SK-N-MC (cell line): ENCODE measurements at regions not wholly inside any gene's neighbourhood (a gene's known extent, or its start where the extent isn't known, plus 50 kb on each side); places are given as distances from the start of the nearest gene placed in this dataset.

Experiments
- DNase-seq: peaks from one replicate; pipeline ENCODE4 v3.0.0-alpha.2; 2011; ENCODE audit warnings: low read depth, low spot score
- H3K27ac ChIP-seq: fragments of 200-600 bp; sonication (generic); 2 replicates; pipeline ENCODE4 v1.5.1; 2016; ENCODE audit warnings: mixed run types
- H3K36me3 ChIP-seq: fragments of 200-600 bp; sonication (generic); 2 replicates; pipeline ENCODE4 v1.6.1; 2017; ENCODE audit warnings: antibody characterized with exemption, low read length, mixed read lengths; ENCODE audit not compliant: insufficient read depth
- H3K4me3 ChIP-seq: fragments of 200-600 bp; sonication (generic); 2 replicates; pipeline ENCODE4 v1.5.1; 2016
- H3K9ac ChIP-seq: fragments of 200-600 bp; sonication (generic); 2 replicates; pipeline ENCODE4 v1.8.0; 2017; ENCODE audit warnings: mixed run types, mixed read lengths; ENCODE audit not compliant: insufficient read length
- H3K9me3 ChIP-seq: fragments of 200-600 bp; sonication (generic); 2 replicates; pipeline ENCODE4 v1.6.1; 2017; ENCODE audit warnings: low read depth, mild to moderate bottlenecking, antibody characterized with exemption, low read length, moderate library complexity, mixed read lengths
- EZH2 ChIP-seq: fragments of 200-600 bp; sonication (generic); IDR thresholded peaks from one replicate; pipeline ENCODE4 v1.6.1; 2017; ENCODE audit warnings: antibody characterized with exemption
- FOXP2 ChIP-seq: optimal IDR thresholded peaks from 2 replicates; pipeline ENCODE3; 2011; ENCODE audit warnings: mild to moderate bottlenecking, moderate library complexity; ENCODE audit not compliant: insufficient read depth; ENCODE audit errors: extremely low read length, control extremely low read depth
- POLR2AphosphoS5 ChIP-seq: IDR thresholded peaks from 2 replicates; pipeline ENCODE4 v1.6.1; 2012; ENCODE audit warnings: mild to moderate bottlenecking, low read depth, low read length, borderline replicate concordance

DNA sequence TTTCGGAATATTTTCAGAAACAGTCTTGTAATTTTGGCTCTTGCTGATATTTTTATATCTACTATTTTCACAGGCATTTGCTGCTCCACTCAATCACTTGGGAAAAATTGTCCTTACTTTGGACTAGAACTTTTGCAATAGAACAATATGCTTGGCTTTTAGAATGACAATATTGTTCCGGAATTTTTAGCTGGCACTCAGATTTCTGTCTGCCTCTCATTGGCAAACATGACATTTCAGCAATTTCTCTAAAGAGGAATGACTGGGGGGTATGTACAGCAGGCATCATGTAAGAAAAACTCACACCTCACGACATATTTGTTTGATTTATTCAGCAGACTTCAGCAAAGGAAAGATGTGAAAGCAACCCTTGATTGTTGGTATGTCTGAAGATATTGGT, 243.6 kb upstream of the GPRIN3 start:
- DNase-seq = no peak
- TF ChIP-seq POLR2AphosphoS5 = no peak
- TF ChIP-seq FOXP2 = no peak
- TF ChIP-seq EZH2 = no peak
- no peak overlapping the region for H3K4me3 ChIP-seq

DNA sequence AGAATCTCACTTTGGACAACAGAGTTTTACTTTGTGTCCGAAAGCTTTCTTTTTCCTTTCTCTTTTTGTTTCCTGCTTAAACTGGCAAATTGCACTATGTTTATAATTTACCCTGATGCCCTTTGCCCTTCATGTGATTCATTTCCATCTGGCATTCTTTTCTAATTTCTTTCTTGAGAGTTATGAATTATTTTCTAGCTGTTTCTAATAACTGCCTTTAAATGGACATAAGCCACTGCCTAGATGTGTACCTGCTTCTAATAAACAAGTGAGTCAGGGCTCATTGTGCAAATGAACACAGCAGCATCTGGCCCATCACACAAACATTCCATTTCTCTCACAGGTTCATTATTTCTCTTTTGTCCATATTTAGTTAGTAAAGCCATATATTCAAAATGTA, 242.3 kb upstream of the GPRIN3 start:
- Histone ChIP-seq H3K9ac (no peak overlapping the region), H3K36me3 (no peaks in the 10 kb centered on the region), H3K4me3 (no peak overlapping the region), H3K27ac (no peak overlapping the region), H3K9me3 (no peaks in the 10 kb centered on the region)
- no peak for DNase-seq
- TF ChIP-seq EZH2 = no peak
- TF ChIP-seq FOXP2 = no peak
- no peak for TF ChIP-seq POLR2AphosphoS5

More for the DNA sequence above, 243.6 kb upstream of the GPRIN3 start:
- Histone ChIP-seq H3K27ac (no peak overlapping the region), H3K9me3 (no peaks in the 10 kb centered on the region), H3K36me3 (no peaks in the 10 kb centered on the region), H3K9ac (no peak overlapping the region)

DNA sequence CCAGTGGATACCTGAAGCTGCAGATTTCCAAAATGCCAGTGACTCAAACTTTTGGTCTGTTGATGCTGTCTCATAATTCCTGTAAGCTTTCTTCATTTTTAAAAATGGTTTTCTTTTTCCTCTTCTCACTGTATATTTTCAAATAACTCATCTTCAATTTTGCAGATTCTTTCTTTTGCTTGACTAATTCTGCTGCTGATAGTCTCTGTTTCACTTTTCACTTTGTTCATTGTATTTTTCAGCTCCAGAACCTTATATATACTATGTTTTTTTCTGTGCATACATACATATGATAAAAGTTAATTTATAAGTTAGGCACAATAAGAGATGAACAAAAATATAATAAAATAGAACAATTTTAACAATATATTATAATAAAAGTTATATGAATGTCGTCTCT, 237.7 kb upstream of the GPRIN3 start:
- no peak for DNase-seq

DNA sequence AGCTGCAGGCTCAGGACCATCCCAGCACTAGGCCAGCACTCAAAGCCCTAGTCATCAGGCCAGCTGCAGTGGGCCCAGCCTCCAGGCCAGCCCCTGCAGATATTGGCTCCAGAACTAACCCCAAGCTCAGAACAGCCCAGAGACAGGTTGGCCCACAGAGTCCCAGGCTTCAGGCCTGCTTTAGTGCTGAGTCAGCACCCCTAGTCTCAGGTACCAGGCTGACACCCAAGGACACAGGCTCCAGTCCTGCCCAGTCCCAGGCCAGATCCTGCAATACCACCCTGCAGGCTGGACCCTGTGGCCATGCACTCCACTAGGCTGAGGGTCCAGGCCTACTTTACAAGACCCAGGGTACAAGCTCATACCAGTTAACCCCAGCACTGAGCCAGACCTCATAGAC, 234.4 kb upstream of the GPRIN3 start:
- Histone ChIP-seq H3K36me3 (no peaks in the 10 kb centered on the region), H3K9ac (no peak overlapping the region), H3K9me3 (no peaks in the 10 kb centered on the region), H3K27ac (no peak overlapping the region), H3K4me3 (no peak overlapping the region)
- TF ChIP-seq FOXP2 = no peak
- TF ChIP-seq POLR2AphosphoS5 = no peak
- TF ChIP-seq EZH2 = no peak
- DNase-seq = no peak

More for the DNA sequence above, 237.7 kb upstream of the GPRIN3 start:
- H3K9me3 ChIP-seq = no peaks in the 10 kb centered on the region
- H3K36me3 ChIP-seq = no peaks in the 10 kb centered on the region
- no peak overlapping the region for H3K27ac ChIP-seq
- no peak overlapping the region for H3K9ac ChIP-seq
- no peak overlapping the region for H3K4me3 ChIP-seq
- TF ChIP-seq EZH2 = no peak
- TF ChIP-seq POLR2AphosphoS5 = no peak
- TF ChIP-seq FOXP2 = no peak

DNA sequence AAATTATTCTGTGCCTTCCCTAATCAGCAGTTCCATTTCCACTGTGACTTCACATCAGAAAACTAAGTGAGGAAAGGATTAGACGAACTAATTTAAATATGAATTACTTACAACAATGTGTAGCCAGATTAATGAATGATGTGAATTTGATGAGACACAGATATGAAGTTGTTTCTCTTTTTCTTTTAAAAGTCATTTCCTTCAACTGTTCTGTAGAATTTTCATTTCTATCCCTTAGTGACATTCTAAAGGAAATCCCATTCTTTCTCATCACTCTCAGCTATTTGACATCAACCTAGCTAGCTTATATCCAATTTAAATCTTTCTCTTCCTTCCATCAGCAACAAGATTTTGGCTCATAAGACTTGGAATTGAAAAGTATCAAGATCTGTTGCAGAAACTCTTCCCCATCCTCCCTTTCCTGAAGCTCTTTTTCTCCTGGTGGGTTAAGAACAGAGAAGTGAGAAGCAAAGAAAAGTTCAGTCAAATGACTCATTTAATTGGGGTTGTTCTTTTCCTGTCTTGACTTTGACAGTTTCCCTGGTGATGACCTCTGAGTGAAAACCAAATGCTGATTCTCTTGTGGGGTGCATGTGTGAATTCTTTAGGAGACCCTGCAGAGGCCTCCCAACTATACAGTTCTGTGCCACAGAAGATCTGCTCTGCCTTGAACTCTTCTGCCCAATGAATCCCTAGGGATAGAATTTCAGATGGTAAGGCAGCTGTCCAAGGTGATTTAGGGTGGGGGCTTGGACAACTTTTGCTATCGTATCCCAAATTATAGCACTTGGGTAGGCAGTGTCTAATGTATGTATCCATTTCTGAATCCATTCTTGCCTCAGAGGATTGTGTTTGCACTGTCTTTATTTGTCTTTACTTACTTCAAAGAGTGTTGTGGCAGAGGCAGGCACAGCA, 232.5 kb upstream of the GPRIN3 start:
- Histone ChIP-seq H3K4me3 (no peak overlapping the region), H3K9me3 (no peaks in the 10 kb centered on the region), H3K36me3 (no peaks in the 10 kb centered on the region), H3K27ac (no peak overlapping the region), H3K9ac (no peak overlapping the region)
- DNase-seq = no peak
- TF ChIP-seq POLR2AphosphoS5 (no peak), EZH2 (no peak)

DNA sequence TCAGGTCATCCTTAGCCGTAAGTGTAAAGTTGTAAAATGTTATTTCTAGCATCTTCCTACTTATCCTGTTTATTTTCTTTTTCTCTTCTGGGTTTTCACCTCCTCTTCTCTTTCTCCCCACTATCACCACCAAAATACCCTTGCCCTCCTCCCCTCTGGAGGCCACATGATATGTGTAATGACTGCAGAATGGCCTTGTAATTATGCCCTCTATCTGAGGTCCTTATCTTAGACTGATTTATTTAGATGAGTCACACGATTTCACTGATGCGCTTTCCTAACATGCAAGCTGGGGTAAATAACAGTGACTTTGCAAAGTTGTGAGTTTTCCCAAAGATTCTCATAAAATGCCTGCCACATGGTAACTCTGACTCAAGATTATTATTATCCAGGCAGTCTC, 231.8 kb upstream of the GPRIN3 start:
- H3K4me3 ChIP-seq = no peak overlapping the region
- no peak overlapping the region for H3K9ac ChIP-seq
- DNase-seq = no peak

DNA sequence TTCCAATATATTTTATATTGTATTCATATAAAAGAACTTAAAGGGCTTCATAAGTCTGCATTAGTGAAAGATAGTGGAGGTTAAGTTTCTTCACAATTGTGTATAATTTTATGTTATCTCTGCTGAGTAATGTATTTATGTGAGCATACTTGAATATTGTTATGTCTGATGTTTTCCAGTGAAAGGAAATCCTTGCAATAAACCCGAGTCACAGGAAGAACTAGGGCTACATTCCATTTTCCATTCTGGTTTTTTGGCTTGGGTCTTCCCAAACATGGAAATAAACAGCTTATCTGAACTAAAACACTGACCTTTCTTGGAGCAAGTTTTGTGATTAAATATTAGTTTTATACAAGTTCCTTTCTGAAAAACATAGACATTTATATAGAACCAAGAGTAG, 231.3 kb upstream of the GPRIN3 start:
- Histone ChIP-seq H3K36me3 (no peaks in the 10 kb centered on the region), H3K9me3 (no peaks in the 10 kb centered on the region), H3K4me3 (no peak overlapping the region), H3K27ac (no peak overlapping the region), H3K9ac (no peak overlapping the region)
- no peak for DNase-seq
- TF ChIP-seq EZH2 (no peak), POLR2AphosphoS5 (no peak), FOXP2 (no peak)

More for the DNA sequence above, 231.8 kb upstream of the GPRIN3 start:
- no peak for TF ChIP-seq POLR2AphosphoS5
- no peak for TF ChIP-seq FOXP2
- no peak for TF ChIP-seq EZH2
- Histone ChIP-seq H3K27ac (no peak overlapping the region), H3K36me3 (no peaks in the 10 kb centered on the region), H3K9me3 (no peaks in the 10 kb centered on the region)

DNA sequence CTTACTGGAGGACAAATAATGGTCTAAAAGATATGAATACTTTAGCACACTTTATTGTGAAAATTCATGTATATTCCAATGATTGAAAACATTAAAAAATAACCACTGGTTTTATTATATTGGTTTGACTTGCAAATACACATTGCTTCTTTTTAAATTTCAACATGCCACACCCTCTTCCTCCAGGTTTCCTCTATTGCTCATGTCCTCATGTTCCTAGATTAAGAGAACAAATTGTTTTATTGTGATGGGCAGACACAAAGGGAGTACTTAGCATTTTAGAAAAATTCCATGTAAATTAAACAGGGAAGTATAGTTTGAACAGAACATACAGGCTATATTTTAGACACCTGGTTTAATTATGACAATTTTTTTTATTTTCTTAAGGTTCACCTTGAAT, 230.6 kb upstream of the GPRIN3 start:
- H3K9ac ChIP-seq = no peak overlapping the region
- no peak overlapping the region for H3K4me3 ChIP-seq
- no peak overlapping the region for H3K27ac ChIP-seq
- H3K9me3 ChIP-seq = no peaks in the 10 kb centered on the region
- no peaks in the 10 kb centered on the region for H3K36me3 ChIP-seq
- no peak for DNase-seq
- TF ChIP-seq FOXP2 (no peak), EZH2 (no peak), POLR2AphosphoS5 (no peak)
